RWPE2 (cell line): ENCODE measurements at regions not wholly inside any gene's neighbourhood (a gene's known extent, or its start where the extent isn't known, plus 50 kb on each side); places are given as distances from the start of the nearest gene placed in this dataset.

ENCODE experiments used
- ATAC-seq: fragments of 200-7000 bp; cut with Tn5 transposase; 3 replicates; pipeline ENCODE4 v1.9.1; 2021; ENCODE audit warnings: low read depth
- DNase-seq: peaks from one replicate; pipeline ENCODE4 v3.0.0-alpha.2; 2020; ENCODE audit warnings: low spot score
- H3K27ac ChIP-seq: fragments of 450-650 bp; 2 replicates; pipeline ENCODE4 v1.5.1; 2017; ENCODE audit warnings: mild to moderate bottlenecking; ENCODE audit not compliant: poor library complexity, severe bottlenecking
- H3K27me3 ChIP-seq: fragments of 250-450 bp; sonication (Bioruptor Pico); 2 replicates; pipeline ENCODE4 v1.5.1; 2021; ENCODE audit warnings: mild to moderate bottlenecking, moderate library complexity; ENCODE audit not compliant: insufficient read depth, poor library complexity, severe bottlenecking
- H3K36me3 ChIP-seq: fragments of 250-450 bp; sonication (Bioruptor Pico); 2 replicates; pipeline ENCODE4 v1.5.1; 2020; ENCODE audit warnings: low read depth, mild to moderate bottlenecking, moderate library complexity
- H3K4me1 ChIP-seq: fragments of 250-450 bp; sonication (Bioruptor Pico); 2 replicates; pipeline ENCODE4 v1.5.1; 2021; ENCODE audit warnings: mild to moderate bottlenecking, moderate library complexity; ENCODE audit not compliant: insufficient read depth, poor library complexity, severe bottlenecking
- H3K4me3 ChIP-seq: fragments of 250-450 bp; sonication (Bioruptor Pico); 2 replicates; pipeline ENCODE4 v1.5.1; 2021; ENCODE audit warnings: mild to moderate bottlenecking, moderate library complexity; ENCODE audit not compliant: severe bottlenecking
- H3K9me3 ChIP-seq: fragments of 250-450 bp; sonication (Bioruptor Pico); 2 replicates; pipeline ENCODE4 v1.5.1; 2021; ENCODE audit warnings: mild to moderate bottlenecking, moderate library complexity; ENCODE audit not compliant: severe bottlenecking
- TF ChIP-seq, protein P1 (sequence below): fragments of 450-650 bp; IDR thresholded peaks from one replicate; pipeline ENCODE4 v1.5.1; 2017; ENCODE audit warnings: mild to moderate bottlenecking, moderate library complexity; ENCODE audit not compliant: poor library complexity, severe bottlenecking

DNA sequence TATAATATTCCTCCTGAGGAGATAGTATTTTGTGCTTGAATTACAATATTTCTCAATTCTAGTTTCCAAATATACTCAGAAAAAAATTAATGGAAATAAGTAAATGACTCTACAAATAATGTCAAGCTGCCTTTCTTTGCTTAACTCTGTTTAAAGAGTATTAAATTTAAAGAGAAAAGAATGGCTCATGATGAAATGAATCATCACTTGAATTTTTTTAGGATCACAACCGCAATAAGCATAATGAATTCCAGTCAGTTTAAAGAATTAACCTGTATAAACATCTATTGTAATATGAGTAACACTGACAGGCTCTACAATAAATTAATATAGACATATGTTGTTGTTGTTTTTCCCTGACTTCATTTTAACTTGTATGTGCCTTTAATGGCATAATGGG lies 266.2 kb upstream of the ADGRB3 start:
- Histone ChIP-seq H3K9me3 (no peaks in the 10 kb centered on the region), H3K27ac (no peak overlapping the region), H3K27me3 (no peaks in the 10 kb centered on the region), H3K4me1 (no peaks in the 10 kb centered on the region), H3K36me3 (no peaks in the 10 kb centered on the region), H3K4me3 (no peak overlapping the region)
- DNase-seq (no peak), ATAC-seq (no peak)
- TF ChIP-seq, protein P1, sequence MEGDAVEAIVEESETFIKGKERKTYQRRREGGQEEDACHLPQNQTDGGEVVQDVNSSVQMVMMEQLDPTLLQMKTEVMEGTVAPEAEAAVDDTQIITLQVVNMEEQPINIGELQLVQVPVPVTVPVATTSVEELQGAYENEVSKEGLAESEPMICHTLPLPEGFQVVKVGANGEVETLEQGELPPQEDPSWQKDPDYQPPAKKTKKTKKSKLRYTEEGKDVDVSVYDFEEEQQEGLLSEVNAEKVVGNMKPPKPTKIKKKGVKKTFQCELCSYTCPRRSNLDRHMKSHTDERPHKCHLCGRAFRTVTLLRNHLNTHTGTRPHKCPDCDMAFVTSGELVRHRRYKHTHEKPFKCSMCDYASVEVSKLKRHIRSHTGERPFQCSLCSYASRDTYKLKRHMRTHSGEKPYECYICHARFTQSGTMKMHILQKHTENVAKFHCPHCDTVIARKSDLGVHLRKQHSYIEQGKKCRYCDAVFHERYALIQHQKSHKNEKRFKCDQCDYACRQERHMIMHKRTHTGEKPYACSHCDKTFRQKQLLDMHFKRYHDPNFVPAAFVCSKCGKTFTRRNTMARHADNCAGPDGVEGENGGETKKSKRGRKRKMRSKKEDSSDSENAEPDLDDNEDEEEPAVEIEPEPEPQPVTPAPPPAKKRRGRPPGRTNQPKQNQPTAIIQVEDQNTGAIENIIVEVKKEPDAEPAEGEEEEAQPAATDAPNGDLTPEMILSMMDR: no peak

DNA sequence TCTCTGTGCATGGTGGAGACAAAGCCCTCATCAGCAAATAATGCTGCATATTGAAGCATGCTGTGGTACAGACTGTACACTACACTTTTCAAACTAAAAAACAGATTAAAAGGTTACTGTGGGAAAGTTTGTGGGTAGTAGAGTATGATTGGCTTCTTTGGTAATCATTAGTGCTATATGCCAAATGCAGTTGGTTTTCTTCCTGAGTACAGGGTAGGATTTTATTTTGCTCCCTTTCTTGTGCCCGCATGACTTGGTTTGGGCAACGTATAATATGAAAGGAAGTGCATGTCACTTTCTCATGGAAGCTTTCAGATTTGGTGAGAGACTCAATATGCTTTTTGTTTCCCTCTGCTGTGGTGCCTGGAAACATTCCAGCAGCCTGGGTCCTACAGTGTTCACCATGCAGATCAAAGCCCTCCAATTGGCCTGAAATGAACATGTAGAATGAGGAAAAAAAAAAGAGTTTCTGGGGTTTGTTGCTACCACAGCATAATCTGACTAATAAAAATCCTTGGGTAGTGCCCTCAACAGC lies 270.7 kb upstream of the ADGRB3 start:
- no peaks in the 10 kb centered on the region for H3K36me3 ChIP-seq
- H3K9me3 ChIP-seq: no peaks in the 10 kb centered on the region
- H3K27me3 ChIP-seq: no peaks in the 10 kb centered on the region
- ATAC-seq (no peak), DNase-seq (no peak)
- no peaks in the 10 kb centered on the region for H3K4me1 ChIP-seq
- no peak overlapping the region for H3K27ac ChIP-seq
- H3K4me3 ChIP-seq: no peak overlapping the region
- TF ChIP-seq, protein P1: no peak

DNA sequence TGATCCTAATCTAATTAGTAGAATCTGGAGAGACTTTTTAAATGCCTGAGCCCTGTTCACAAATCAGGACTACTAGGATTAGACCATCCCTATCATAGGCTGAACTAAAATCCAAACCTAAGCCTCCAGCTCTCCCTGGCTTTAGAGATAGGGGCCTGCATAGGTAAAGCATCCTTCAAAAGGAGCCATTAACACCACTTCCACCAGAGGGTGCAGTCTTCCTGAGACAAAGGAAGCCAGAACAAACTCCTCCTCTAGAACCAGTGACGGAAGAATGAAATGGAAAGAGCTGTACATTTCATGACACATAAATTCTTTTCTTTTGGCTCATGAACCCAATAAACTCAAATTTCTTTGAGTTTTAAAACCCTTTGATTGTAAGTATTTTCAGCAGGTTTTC lies 291.2 kb upstream of the ADGRB3 start:
- Histone ChIP-seq H3K27ac (no peak overlapping the region), H3K27me3 (no peaks in the 10 kb centered on the region), H3K36me3 (no peaks in the 10 kb centered on the region), H3K4me1 (no peaks in the 10 kb centered on the region), H3K9me3 (no peaks in the 10 kb centered on the region), H3K4me3 (no peak overlapping the region)
- TF ChIP-seq, protein P1: peak; percentile 65
- DNase-seq (no peak), ATAC-seq (peak; percentile 82)

DNA sequence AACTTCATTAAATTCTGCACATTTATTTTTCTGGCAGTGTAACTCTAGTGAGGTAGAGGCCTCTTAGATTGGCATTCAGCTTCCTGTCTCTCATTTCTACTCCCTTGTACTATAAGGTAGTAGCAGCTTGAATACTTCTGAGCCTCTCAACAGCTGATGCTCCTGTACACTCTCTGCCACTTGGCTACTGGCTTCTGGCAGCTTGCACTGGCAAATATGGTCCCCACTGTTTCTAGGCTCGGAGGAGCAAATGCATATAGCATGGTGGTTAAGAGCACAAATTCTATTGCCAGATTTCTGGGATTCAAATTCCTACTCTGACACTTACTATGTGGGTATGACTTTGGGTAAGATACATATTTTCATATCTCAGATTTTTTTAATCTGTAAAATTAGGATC lies 292.8 kb upstream of the ADGRB3 start:
- ATAC-seq (no peak), DNase-seq (no peak)
- Histone ChIP-seq H3K4me1 (no peaks in the 10 kb centered on the region), H3K36me3 (no peaks in the 10 kb centered on the region), H3K4me3 (no peak overlapping the region), H3K27me3 (no peaks in the 10 kb centered on the region), H3K9me3 (no peaks in the 10 kb centered on the region), H3K27ac (no peak overlapping the region)
- TF ChIP-seq, protein P1: no peak

DNA sequence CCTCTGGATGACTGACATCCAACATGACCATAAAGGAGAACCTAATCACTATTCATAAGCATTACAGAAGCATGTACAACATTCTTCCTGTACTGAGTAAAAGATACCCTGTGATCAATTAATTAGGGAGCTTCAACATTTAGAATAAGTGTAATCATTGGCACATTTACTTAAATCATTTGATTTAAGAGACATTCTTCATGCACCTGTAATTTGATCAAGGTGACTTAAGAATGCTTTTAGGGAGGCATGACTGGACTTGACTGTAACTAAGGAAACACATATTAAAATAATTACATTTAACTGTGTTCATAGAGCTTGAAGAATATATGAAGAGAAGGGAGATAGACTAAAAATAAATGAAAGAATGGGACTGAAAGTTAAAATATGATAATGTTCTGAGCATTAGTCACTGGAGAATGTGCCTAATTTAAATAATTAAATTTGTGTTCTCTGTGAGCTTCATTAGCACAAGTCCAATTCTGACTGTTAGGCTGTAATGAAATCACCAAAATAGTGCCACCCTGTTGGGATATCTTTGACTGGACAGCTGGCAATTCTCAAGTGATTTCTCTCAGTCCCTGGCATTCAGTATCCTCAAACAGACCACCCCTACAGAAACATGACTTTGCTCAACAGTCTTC lies 295.5 kb upstream of the ADGRB3 start:
- no peaks in the 10 kb centered on the region for H3K27me3 ChIP-seq
- H3K4me3 ChIP-seq: no peak overlapping the region
- H3K27ac ChIP-seq: no peak overlapping the region
- H3K4me1 ChIP-seq: no peaks in the 10 kb centered on the region
- H3K9me3 ChIP-seq: no peaks in the 10 kb centered on the region
- TF ChIP-seq, protein P1: no peak
- no peak for DNase-seq
- no peaks in the 10 kb centered on the region for H3K36me3 ChIP-seq
- no peak for ATAC-seq
